Astrocyte of the spinal cord (primary cell): ENCODE measurements at regions not wholly inside any gene's neighbourhood (a gene's known extent, or its start where the extent isn't known, plus 50 kb on each side); places are given as distances from the start of the nearest gene placed in this dataset.

Experiments
- DNase-seq: peaks from one replicate; pipeline ENCODE4 v3.0.0; 2011; ENCODE audit warnings: low read depth, low spot score
- H3K4me3 ChIP-seq: 2 replicates; pipeline ENCODE4 v1.5.1; 2011; ENCODE audit warnings: low read depth, mild to moderate bottlenecking, low read length, moderate library complexity
- CTCF ChIP-seq: IDR thresholded peaks from 2 replicates; pipeline ENCODE4 v1.5.1; 2012; ENCODE audit warnings: low read depth, mild to moderate bottlenecking, low read length, inconsistent platforms
- in situ Hi-C: cut with HindIII; loops from 2 replicates; pipeline ENCODE4 v1.10.0; 2017; ENCODE audit warnings: low sequenced_read_pairs

GRCh38 chr10:128519581-128519980 lies 393.4 kb upstream of the MKI67 start:
- in situ Hi-C loops, result no loop called here
- no peak for TF ChIP-seq CTCF
- no peak overlapping the region for H3K4me3 ChIP-seq
- no peak for DNase-seq

- in situ Hi-C loops, result no loop called here
- H3K4me3 ChIP-seq, result no peak overlapping the region
- DNase-seq, result no peak
- no peak for TF ChIP-seq CTCF
Observed at GRCh38 chr10:128520211-128520815, 394.1 kb upstream of the MKI67 start.

- H3K4me3 ChIP-seq, result no peak overlapping the region
- in situ Hi-C loops, result no loop called here
- DNase-seq, result no peak
- no peak for TF ChIP-seq CTCF
Observed at GRCh38 chr10:128522551-128523308, 396.5 kb upstream of the MKI67 start.

- in situ Hi-C loops, result no loop called here
- no peak for DNase-seq
Observed at GRCh38 chr10:128525444-128525843, 399.2 kb upstream of the MKI67 start.

GRCh38 chr10:128525936-128526335 lies 399.7 kb upstream of the MKI67 start:
- no peak for DNase-seq
- H3K4me3 ChIP-seq, result no peak overlapping the region
- TF ChIP-seq CTCF, result no peak
- in situ Hi-C loops, result no loop called here

More at GRCh38 chr10:128525444-128525843, 399.2 kb upstream of the MKI67 start:
- no peak for TF ChIP-seq CTCF
- no peak overlapping the region for H3K4me3 ChIP-seq

GRCh38 chr10:128526791-128527375 lies 400.7 kb upstream of the MKI67 start:
- no peak for DNase-seq
- H3K4me3 ChIP-seq, result no peak overlapping the region
- no peak for TF ChIP-seq CTCF
- in situ Hi-C loops, result no loop called here
